ENCODE measurements at regions not wholly inside any gene's neighbourhood (a gene's known extent, or its start where the extent isn't known, plus 50 kb on each side); places are given as distances from the start of the nearest gene placed in this dataset.

GRCh38 chr19:30083125-30083681 lies 141.2 kb downstream of the URI1 start:
- DNase-seq: no peak

GRCh38 chr19:30083701-30084156 lies 141.7 kb downstream of the URI1 start:
- DNase-seq: no peak

- DNase-seq: no peak
Measured at GRCh38 chr19:30084390-30084819, 142.4 kb downstream of the URI1 start.

- no peak for DNase-seq
Measured at GRCh38 chr19:30085394-30085793, 143.4 kb downstream of the URI1 start.

- DNase-seq: no peak
Measured at GRCh38 chr19:30086220-30086619, 144.2 kb downstream of the URI1 start.

GRCh38 chr19:30086916-30087315 lies 144.9 kb downstream of the URI1 start:
- no peak for DNase-seq

GRCh38 chr19:30087381-30088138 lies 145.5 kb downstream of the URI1 start:
- DNase-seq: no peak

- no peak for DNase-seq
Measured at GRCh38 chr19:30088567-30088966, 146.5 kb downstream of the URI1 start.

- DNase-seq: no peak
Measured at GRCh38 chr19:30089086-30089665, 147.1 kb downstream of the URI1 start.

- no peak for DNase-seq
Measured at GRCh38 chr19:30090476-30090875, 148.4 kb downstream of the URI1 start.

- no peak for DNase-seq
Measured at GRCh38 chr19:30090963-30091362, 148.9 kb downstream of the URI1 start.

GRCh38 chr19:30091456-30091855 lies 149.4 kb downstream of the URI1 start:
- DNase-seq: no peak

GRCh38 chr19:30091856-30092255 lies 149.8 kb downstream of the URI1 start:
- DNase-seq: no peak

GRCh38 chr19:30092721-30093569 lies 150.9 kb downstream of the URI1 start:
- no peak for DNase-seq

GRCh38 chr19:30093966-30094755 lies 152.1 kb downstream of the URI1 start:
- DNase-seq: no peak

- DNase-seq: no peak
Measured at GRCh38 chr19:30094756-30095140, 152.7 kb downstream of the URI1 start.

- no peak for DNase-seq
Measured at GRCh38 chr19:30095171-30095570, 153.1 kb downstream of the URI1 start.

- no peak for DNase-seq
Measured at GRCh38 chr19:30096596-30097370, 154.7 kb downstream of the URI1 start.

GRCh38 chr19:30097746-30098280 lies 155.8 kb downstream of the URI1 start:
- no peak for DNase-seq

- DNase-seq: no peak
Measured at GRCh38 chr19:30102239-30102638, 160.2 kb downstream of the URI1 start.

- DNase-seq: no peak
Measured at GRCh38 chr19:30102666-30103065, 160.6 kb downstream of the URI1 start.

All from GOT3 (cell line).